IMR-90 (cell line): ENCODE measurements at regions not wholly inside any gene's neighbourhood (a gene's known extent, or its start where the extent isn't known, plus 50 kb on each side); places are given as distances from the start of the nearest gene placed in this dataset.

Experiments used
- ATAC-seq: fragments of 200-7000 bp; cut with Tn5 transposase; 2 replicates; pipeline ENCODE4 v1.9.1; 2020; ENCODE audit warnings: low read depth, mild to moderate bottlenecking, moderate library complexity
- BruUV-seq: library from RNA; stranded (reverse); fragments of 400-500 nt; replicated peaks from 2 replicates; lab custom pipeline; 2021; lab: Mats Ljungman, UMichigan
- CTCF ChIA-PET: fragments of 300-600 bp; formaldehyde crosslinking; extraction: SDS; loops from one replicate; lab custom pipeline; 2021; ENCODE audit warnings: antibody characterized with exemption; lab: Yijun Ruan, JAX
- POLR2A ChIA-PET: fragments of 300-600 bp; sonication (Branson Sonifier 250); formaldehyde crosslinking; loops from one replicate; lab custom pipeline; 2022; ENCODE audit warnings: antibody characterized with exemption; ENCODE audit not compliant: unreplicated experiment; lab: Charles Lee
- DNase-seq: peaks from one replicate; pipeline ENCODE4 v3.0.0; 2013
- H2AFZ ChIP-seq: replicated peaks from 2 replicates; pipeline ENCODE3; 2013; ENCODE audit warnings: low read length, mild to moderate bottlenecking; ENCODE audit not compliant: poor library complexity
- H2AK5ac ChIP-seq: 2 replicates; pipeline ENCODE4 v1.6.1; 2013; ENCODE audit warnings: low read depth, low read length, inconsistent platforms
- H2AK9ac ChIP-seq: replicated peaks from 2 replicates; pipeline ENCODE3; 2013; ENCODE audit warnings: mild to moderate bottlenecking, low read depth, low read length, moderate library complexity; ENCODE audit not compliant: poor library complexity
- H2BK120ac ChIP-seq: 2 replicates; pipeline ENCODE4 v1.6.1; 2013; ENCODE audit warnings: low read depth, low read length, inconsistent platforms
- H2BK15ac ChIP-seq: 3 replicates; pipeline ENCODE4 v1.6.1; 2013; ENCODE audit warnings: low read depth, low read length, inconsistent platforms
- H2BK20ac ChIP-seq: 2 replicates; pipeline ENCODE4 v1.6.1; 2013; ENCODE audit warnings: low read depth, mild to moderate bottlenecking, inconsistent platforms, low read length, moderate library complexity
- H2BK5ac ChIP-seq: 2 replicates; pipeline ENCODE4 v1.6.1; 2013; ENCODE audit warnings: mild to moderate bottlenecking, low read depth, low read length, inconsistent platforms; ENCODE audit not compliant: poor library complexity, severe bottlenecking
- H3K14ac ChIP-seq: replicated peaks from 2 replicates; pipeline ENCODE4 v1.6.1; 2013; ENCODE audit warnings: low read depth, low read length, inconsistent platforms
- H3K18ac ChIP-seq: 2 replicates; pipeline ENCODE4 v1.6.1; 2013; ENCODE audit warnings: low read depth, low read length, control low read depth
- H3K23ac ChIP-seq: 2 replicates; pipeline ENCODE4 v1.6.1; 2013; ENCODE audit warnings: low read depth, low read length, inconsistent platforms
- H3K27ac ChIP-seq: 2 replicates; pipeline ENCODE4 v1.5.1; 2013; ENCODE audit warnings: mild to moderate bottlenecking, control low read depth, low read length; ENCODE audit not compliant: insufficient read depth
- H3K27me3 ChIP-seq: 2 replicates; pipeline ENCODE4 v1.6.1; 2013; ENCODE audit warnings: low read length; ENCODE audit not compliant: control insufficient read depth, insufficient read depth
- H3K36me3 ChIP-seq: 2 replicates; pipeline ENCODE4 v1.6.1; 2013; ENCODE audit warnings: low read length, mixed read lengths; ENCODE audit not compliant: control insufficient read depth, insufficient read depth
- H3K4ac ChIP-seq: 2 replicates; pipeline ENCODE4 v1.6.1; 2013; ENCODE audit warnings: low read depth, low read length, inconsistent platforms
- H3K4me1 ChIP-seq: 2 replicates; pipeline ENCODE4 v1.6.1; 2013; ENCODE audit warnings: low read length, mixed read lengths; ENCODE audit not compliant: control insufficient read depth, insufficient read depth
- H3K4me2 ChIP-seq: 2 replicates; pipeline ENCODE4 v1.6.1; 2013; ENCODE audit warnings: low read depth, mild to moderate bottlenecking, control low read depth, low read length, moderate library complexity
- H3K4me3 ChIP-seq: 2 replicates; pipeline ENCODE4 v1.5.1; 2013; ENCODE audit warnings: low read depth, mild to moderate bottlenecking, control low read depth, low read length, moderate library complexity; ENCODE audit not compliant: insufficient read depth
- H3K56ac ChIP-seq: 2 replicates; pipeline ENCODE4 v1.6.1; 2013; ENCODE audit warnings: low read length, inconsistent platforms; ENCODE audit not compliant: insufficient read depth; ENCODE audit errors: extremely low read depth
- H3K79me1 ChIP-seq, 2 experiments: 2 replicates each; pipeline ENCODE4 v1.6.1; 2013; ENCODE audit warnings: low read length in 2 of 2, inconsistent platforms in 1 of 2, low read depth in 1 of 2
- H3K9ac ChIP-seq: 2 replicates; pipeline ENCODE4 v1.6.1; 2013; ENCODE audit warnings: low read depth, low read length, control low read depth
- H3K9me1 ChIP-seq: 2 replicates; pipeline ENCODE4 v1.6.1; 2013; ENCODE audit warnings: low read length, inconsistent platforms; ENCODE audit not compliant: insufficient read depth
- H3K9me3 ChIP-seq: 2 replicates; pipeline ENCODE4 v1.6.1; 2013; ENCODE audit warnings: low read length; ENCODE audit not compliant: control insufficient read depth, insufficient read depth
- H4K20me1 ChIP-seq: 2 replicates; pipeline ENCODE4 v1.6.1; 2013; ENCODE audit warnings: low read length, inconsistent platforms; ENCODE audit not compliant: insufficient read depth
- H4K5ac ChIP-seq: 2 replicates; pipeline ENCODE4 v1.6.1; 2013; ENCODE audit warnings: mild to moderate bottlenecking, low read depth, low read length, control low read depth
- H4K8ac ChIP-seq, 2 experiments: 2 replicates each; pipeline ENCODE4 v1.6.1; 2013; ENCODE audit warnings: low read depth in 2 of 2, low read length in 2 of 2, control low read depth in 1 of 2, inconsistent platforms in 1 of 2
- H4K91ac ChIP-seq: 2 replicates; pipeline ENCODE4 v1.6.1; 2013; ENCODE audit warnings: low read depth, low read length, inconsistent platforms; ENCODE audit not compliant: insufficient read depth
- BHLHE40 ChIP-seq: fragments of 150-350 bp; IDR thresholded peaks from 2 replicates; pipeline ENCODE4 v1.6.1; 2016; ENCODE audit warnings: mild to moderate bottlenecking, low read depth, low read length
- CEBPB ChIP-seq: IDR thresholded peaks from 2 replicates; pipeline ENCODE4 v1.6.1; 2012; ENCODE audit warnings: low read depth, low read length, improper control_type of control experiment
- CHD1 ChIP-seq: IDR thresholded peaks from 2 replicates; pipeline ENCODE4 v1.6.1; 2012; ENCODE audit warnings: low read depth, low read length, improper control_type of control experiment
- CTCF ChIP-seq: conservative IDR thresholded peaks from 2 replicates; pipeline ENCODE4 v1.5.1; 2012; ENCODE audit warnings: mild to moderate bottlenecking, low read depth, low read length, improper control_type of control experiment
- ELK1 ChIP-seq: fragments of 150-350 bp; IDR thresholded peaks from 2 replicates; pipeline ENCODE4 v1.6.1; 2016; ENCODE audit warnings: low read depth, mild to moderate bottlenecking, low read length, moderate library complexity, borderline replicate concordance
- FOS ChIP-seq: fragments of 150-350 bp; IDR thresholded peaks from 2 replicates; pipeline ENCODE4 v1.6.1; 2016; ENCODE audit warnings: low read depth, low read length
- MAFK ChIP-seq: IDR thresholded peaks from 2 replicates; pipeline ENCODE4 v1.6.1; 2012; ENCODE audit warnings: low read depth, low read length, improper control_type of control experiment
- MAZ ChIP-seq: IDR thresholded peaks from 2 replicates; pipeline ENCODE4 v1.6.1; 2012; ENCODE audit warnings: low read depth, mild to moderate bottlenecking, low read length, improper control_type of control experiment, moderate library complexity, borderline replicate concordance
- MXI1 ChIP-seq: IDR thresholded peaks from 2 replicates; pipeline ENCODE4 v1.6.1; 2012; ENCODE audit warnings: low read depth, mild to moderate bottlenecking, low read length, moderate library complexity, borderline replicate concordance
- NFE2L2 ChIP-seq: fragments of 150-350 bp; IDR thresholded peaks from 2 replicates; pipeline ENCODE4 v1.6.1; 2016; ENCODE audit warnings: low read depth, mild to moderate bottlenecking, low read length
- POLR2A ChIP-seq: IDR thresholded peaks from 2 replicates; pipeline ENCODE4 v1.6.1; 2012; ENCODE audit warnings: mild to moderate bottlenecking, low read depth, low read length
- RAD21 ChIP-seq: IDR thresholded peaks from 2 replicates; pipeline ENCODE4 v1.6.1; 2012; ENCODE audit warnings: low read length, improper control_type of control experiment
- RCOR1 ChIP-seq: IDR thresholded peaks from 2 replicates; pipeline ENCODE4 v1.6.1; 2012; ENCODE audit warnings: mild to moderate bottlenecking, low read length, improper control_type of control experiment; ENCODE audit not compliant: insufficient replicate concordance
- RFX5 ChIP-seq: IDR thresholded peaks from 2 replicates; pipeline ENCODE4 v1.8.0; 2012; ENCODE audit warnings: low read depth, mild to moderate bottlenecking, low read length, moderate library complexity
- SMC3 ChIP-seq: fragments of 150-350 bp; IDR thresholded peaks from 2 replicates; pipeline ENCODE4 v1.6.1; 2016; ENCODE audit warnings: low read depth, mild to moderate bottlenecking, antibody characterized with exemption, low read length, moderate library complexity
- USF2 ChIP-seq: fragments of 150-350 bp; IDR thresholded peaks from 2 replicates; pipeline ENCODE4 v1.6.1; 2017; ENCODE audit warnings: mild to moderate bottlenecking, antibody characterized with exemption, low read length, low read depth
- WGBS, 2 experiments: methylation state at CpG; one replicate each; pipeline versions ENCODE4 v1.1.5 to v1.1.7; 2013; ENCODE audit warnings: missing lambda C conversion rate in 2 of 2; ENCODE audit not compliant: insufficient read length in 1 of 2; ENCODE audit errors: extremely low coverage in 2 of 2; 5-methylcytosine and 5-hydroxymethylcytosine counted together
- dilution Hi-C: fragments of 300-500 bp; cut with HindIII; formaldehyde crosslinking; loops from one replicate; pipeline ENCODE4 v1.14.3; 2018; ENCODE audit warnings: low sequenced_read_pairs; ENCODE audit not compliant: unreplicated experiment
- in situ Hi-C: fragments of 300-500 bp; cut with MboI; formaldehyde crosslinking; loops from 3 replicates; pipeline ENCODE4 v1.14.3; 2019; ENCODE audit warnings: low sequenced_read_pairs, inconsistent platforms, mixed read lengths
- intact Hi-C: fragments of 100-400 bp; cut with micrococcal nuclease; formaldehyde crosslinking; loops from 2 replicates; pipeline ENCODE4 v1.10.0; 2022

- Histone ChIP-seq H2BK5ac (no peak overlapping the region), H3K9me1 (no peaks in the 10 kb centered on the region), H3K4me2 (no peak overlapping the region), H3K18ac (no peak overlapping the region), H3K4me1 (no peaks in the 10 kb centered on the region), H4K5ac (no peak overlapping the region), H4K20me1 (no peaks in the 10 kb centered on the region), H3K36me3 (no peaks in the 10 kb centered on the region), H4K91ac (no peak overlapping the region), H3K23ac (no peak overlapping the region), H3K14ac (no peak overlapping the region), H3K9ac (no peak overlapping the region), H4K8ac (no peak overlapping the region), H2AK5ac (no peak overlapping the region), H3K27me3 (no peaks in the 10 kb centered on the region), H3K56ac (no peak overlapping the region), H2AK9ac (no peak overlapping the region), H3K4ac (no peak overlapping the region), H2BK120ac (no peak overlapping the region), H2BK15ac (no peak overlapping the region), H2AFZ (no peak overlapping the region), H2BK20ac (no peak overlapping the region), H3K27ac (no peak overlapping the region), H3K79me1 (no peaks in the 10 kb centered on the region), H3K9me3 (no peaks in the 10 kb centered on the region), H3K4me3 (no peak overlapping the region)
- intact Hi-C loops = no loop called here
- TF ChIP-seq MAZ (no peak), RFX5 (no peak), FOS (no peak), MAFK (no peak), POLR2A (no peak), NFE2L2 (no peak), CTCF (no peak), ELK1 (no peak), SMC3 (no peak), MXI1 (no peak), RCOR1 (no peak), USF2 (no peak), BHLHE40 (no peak), CHD1 (no peak), RAD21 (no peak), CEBPB (no peak)
- in situ Hi-C loops = no loop called here
- ChIA-PET CTCF (no interaction called here), POLR2A (no interaction called here)
- BruUV-seq = no TSS peak
- ATAC-seq (no peak), DNase-seq (no peak)
- dilution Hi-C loops = no loop called here
- 80% methylated on average over 1 of the region's 13 CpGs; no CpG with 5 or more reads in 1 of the 2 experiments for WGBS, 2 experiments
Measured at GRCh38 chr3:76646921-76647562, 392.9 kb upstream of the ROBO2 start.
